ENCODE measurements at regions not wholly inside any gene's neighbourhood (a gene's known extent, or its start where the extent isn't known, plus 50 kb on each side); places are given as distances from the start of the nearest gene placed in this dataset.

- no peak for TF ChIP-seq CTCF (IDR thresholded peaks at IDR 0.05)
- TF ChIP-seq EP300 (IDR thresholded peaks at IDR 0.05) = no peak
- TF ChIP-seq POLR2A (IDR thresholded peaks at IDR 0.05; ENCODE audit: low read depth) = no peak
Measured at GRCh38 chr1:55943721-55944435, 635.5 kb downstream of the PLPP3 start.
